ENCODE measurements at regions not wholly inside any gene's neighbourhood (a gene's known extent, or its start where the extent isn't known, plus 50 kb on each side); places are given as distances from the start of the nearest gene placed in this dataset.
A peak's percentile ranks its signal among the peaks of the same experiment; 100 is the strongest.

DNA sequence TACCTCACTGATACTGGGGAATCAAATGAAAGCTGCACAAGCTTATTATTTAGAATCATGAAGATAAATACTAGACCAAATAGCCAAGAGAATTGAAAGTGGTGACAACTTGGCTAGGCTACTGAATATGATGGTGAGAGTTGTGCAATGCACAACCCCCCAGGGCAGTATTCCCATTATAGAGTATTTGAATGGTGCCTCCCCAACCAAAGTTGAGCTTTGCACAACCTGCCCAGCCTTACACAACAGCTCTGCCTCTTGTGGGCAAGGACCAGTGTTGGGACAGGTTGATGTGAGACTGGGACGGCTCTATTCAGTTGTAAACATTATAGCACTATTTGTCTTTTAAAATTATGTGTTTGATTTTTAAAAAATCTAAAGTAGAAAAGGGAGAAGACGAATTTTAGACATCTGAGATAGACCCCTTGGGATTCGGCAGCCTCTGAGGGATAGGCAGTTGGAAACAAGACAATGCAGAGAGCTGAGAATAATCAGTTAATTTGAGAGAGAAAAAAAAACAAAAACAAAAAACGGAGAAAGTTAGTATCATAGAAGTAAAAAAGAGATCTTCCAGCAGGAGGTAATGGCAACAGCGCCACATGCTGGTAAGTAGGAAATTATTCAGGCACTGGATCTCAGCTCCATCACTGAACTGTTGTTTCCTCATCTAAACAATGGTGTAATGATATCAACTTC, 91.0 kb upstream of the KCNA3 start:
- TF ChIP-seq, protein P1, sequence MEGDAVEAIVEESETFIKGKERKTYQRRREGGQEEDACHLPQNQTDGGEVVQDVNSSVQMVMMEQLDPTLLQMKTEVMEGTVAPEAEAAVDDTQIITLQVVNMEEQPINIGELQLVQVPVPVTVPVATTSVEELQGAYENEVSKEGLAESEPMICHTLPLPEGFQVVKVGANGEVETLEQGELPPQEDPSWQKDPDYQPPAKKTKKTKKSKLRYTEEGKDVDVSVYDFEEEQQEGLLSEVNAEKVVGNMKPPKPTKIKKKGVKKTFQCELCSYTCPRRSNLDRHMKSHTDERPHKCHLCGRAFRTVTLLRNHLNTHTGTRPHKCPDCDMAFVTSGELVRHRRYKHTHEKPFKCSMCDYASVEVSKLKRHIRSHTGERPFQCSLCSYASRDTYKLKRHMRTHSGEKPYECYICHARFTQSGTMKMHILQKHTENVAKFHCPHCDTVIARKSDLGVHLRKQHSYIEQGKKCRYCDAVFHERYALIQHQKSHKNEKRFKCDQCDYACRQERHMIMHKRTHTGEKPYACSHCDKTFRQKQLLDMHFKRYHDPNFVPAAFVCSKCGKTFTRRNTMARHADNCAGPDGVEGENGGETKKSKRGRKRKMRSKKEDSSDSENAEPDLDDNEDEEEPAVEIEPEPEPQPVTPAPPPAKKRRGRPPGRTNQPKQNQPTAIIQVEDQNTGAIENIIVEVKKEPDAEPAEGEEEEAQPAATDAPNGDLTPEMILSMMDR (IDR thresholded peaks at IDR 0.05): peak; percentile 87

DNA sequence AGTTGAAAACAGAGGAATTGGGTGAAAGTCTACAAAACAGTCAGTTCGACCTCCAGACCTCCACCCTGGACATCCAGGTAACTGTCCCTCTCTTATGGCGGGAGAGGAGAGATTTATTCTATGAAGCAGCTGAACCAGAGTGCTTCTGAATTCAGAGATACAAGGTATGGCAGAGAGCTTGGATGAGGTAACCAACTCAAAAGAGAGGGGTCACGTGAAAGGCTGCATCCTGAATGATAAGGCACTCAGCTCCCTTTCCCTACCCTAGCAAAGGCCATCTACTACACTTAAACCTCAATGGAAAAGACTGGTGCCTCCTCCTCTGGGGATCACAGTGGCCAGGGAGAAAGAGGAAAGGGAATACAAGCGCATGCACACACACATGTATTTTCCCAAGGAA, 88.4 kb upstream of the KCNA3 start:
- TF ChIP-seq, protein P1 (IDR thresholded peaks at IDR 0.05): no peak

GRCh38 chr1:110760321-110760720, 85.6 kb upstream of the KCNA3 start:
- TF ChIP-seq, protein P1 (IDR thresholded peaks at IDR 0.05): no peak

DNA sequence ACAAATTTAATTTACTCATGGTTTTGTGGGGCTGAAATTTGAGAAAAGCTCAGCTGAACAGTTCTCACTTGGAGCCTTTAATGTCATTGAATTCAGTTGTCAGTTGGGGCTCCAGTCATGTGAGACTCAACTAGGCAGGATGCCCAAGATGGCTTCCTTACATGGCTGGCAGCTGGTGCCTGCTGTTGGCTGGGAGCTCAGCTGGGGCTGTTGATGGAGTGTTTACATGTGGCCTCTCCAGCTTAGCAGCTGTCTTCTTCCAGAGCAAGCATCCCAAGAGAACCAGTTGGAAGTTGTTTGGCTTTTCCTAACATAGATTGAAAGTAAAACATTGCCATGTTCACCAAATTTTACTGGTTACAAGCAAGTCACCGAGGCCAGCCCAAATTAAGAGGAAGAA, 81.8 kb upstream of the KCNA3 start:
- TF ChIP-seq, protein P1 (IDR thresholded peaks at IDR 0.05): no peak

GRCh38 chr1:110752941-110753725, 78.4 kb upstream of the KCNA3 start:
- TF ChIP-seq, protein P1 (IDR thresholded peaks at IDR 0.05): no peak

GRCh38 chr1:110750562-110750961, 75.8 kb upstream of the KCNA3 start:
- TF ChIP-seq, protein P1 (IDR thresholded peaks at IDR 0.05): no peak

GRCh38 chr1:110749960-110750359, 75.2 kb upstream of the KCNA3 start:
- TF ChIP-seq, protein P1 (IDR thresholded peaks at IDR 0.05): no peak
